Lung (tissue), 11 donors: ENCODE measurements at regions not wholly inside any gene's neighbourhood (a gene's known extent, or its start where the extent isn't known, plus 50 kb on each side); places are given as distances from the start of the nearest gene placed in this dataset.

Experiments used
- ATAC-seq: fragments of 200-7000 bp; cut with Tn5 transposase; one replicate; pipeline ENCODE4 v1.9.1; 2020; ENCODE audit warnings: moderate number of reproducible peaks; ENCODE audit not compliant: insufficient read depth, low FRiP score
- DNase-seq, 3 donors: peaks; one replicate each; pipeline ENCODE4 v3.0.0-alpha.2; 2013 to 2017
- H3K27ac ChIP-seq, 2 donors: one replicate each; pipeline ENCODE4 v1.5.1; 2013; ENCODE audit warnings: mild to moderate bottlenecking in 2 of 2, moderate library complexity in 2 of 2, control low read depth in 1 of 2, inconsistent platforms in 1 of 2, low read depth in 1 of 2, low read length in 1 of 2
- H3K27me3 ChIP-seq, 3 donors: one replicate each; pipeline ENCODE4 v1.5.1; 2013; ENCODE audit warnings: low read length in 2 of 3; ENCODE audit not compliant: control insufficient read depth in 3 of 3, insufficient read depth in 3 of 3
- H3K36me3 ChIP-seq, 4 donors: one replicate each; pipeline ENCODE4 v1.5.1; 2013; ENCODE audit warnings: low read length in 4 of 4, mild to moderate bottlenecking in 1 of 4, moderate library complexity in 1 of 4; ENCODE audit not compliant: control insufficient read depth in 4 of 4, insufficient read depth in 4 of 4
- H3K4me1 ChIP-seq, 5 donors: one replicate each; pipeline ENCODE4 v1.5.1; 2013; ENCODE audit warnings: low read length in 5 of 5, mild to moderate bottlenecking in 2 of 5, moderate library complexity in 1 of 5; ENCODE audit not compliant: control insufficient read depth in 5 of 5, insufficient read depth in 5 of 5
- H3K4me3 ChIP-seq: one replicate; pipeline ENCODE4 v1.5.1; 2013; ENCODE audit warnings: mild to moderate bottlenecking, control low read depth, moderate library complexity
- H3K9ac ChIP-seq, 2 donors: one replicate each; pipeline ENCODE4 v1.5.1; 2013; ENCODE audit warnings: low read length in 2 of 2, control low read depth in 1 of 2; ENCODE audit not compliant: insufficient read depth in 1 of 2
- H3K9me3 ChIP-seq, 4 donors: one replicate each; pipeline ENCODE4 v1.5.1; 2013; ENCODE audit warnings: low read length in 3 of 4, mild to moderate bottlenecking in 1 of 4, moderate library complexity in 1 of 4; ENCODE audit not compliant: control insufficient read depth in 4 of 4, insufficient read depth in 3 of 4
- CTCF ChIP-seq: IDR thresholded peaks from 2 replicates; pipeline ENCODE4 v1.5.1; 2012; ENCODE audit warnings: mild to moderate bottlenecking; ENCODE audit errors: control extremely low read depth, extremely low read depth
- WGBS, 2 donors: extraction: QIAGEN DNeasy Blood & Tissue Kit; methylation state at CpG; one replicate each; pipeline ENCODE4 v1.1.7; 2013; 5-methylcytosine and 5-hydroxymethylcytosine counted together
- donor health status: control.
- donor health status: control.
- donor health status: Bipolar disorder and iron deficiency.
- donor health status: healthy.
- donor health status: DM: yes; HTN: yes; CAD: no.

DNA sequence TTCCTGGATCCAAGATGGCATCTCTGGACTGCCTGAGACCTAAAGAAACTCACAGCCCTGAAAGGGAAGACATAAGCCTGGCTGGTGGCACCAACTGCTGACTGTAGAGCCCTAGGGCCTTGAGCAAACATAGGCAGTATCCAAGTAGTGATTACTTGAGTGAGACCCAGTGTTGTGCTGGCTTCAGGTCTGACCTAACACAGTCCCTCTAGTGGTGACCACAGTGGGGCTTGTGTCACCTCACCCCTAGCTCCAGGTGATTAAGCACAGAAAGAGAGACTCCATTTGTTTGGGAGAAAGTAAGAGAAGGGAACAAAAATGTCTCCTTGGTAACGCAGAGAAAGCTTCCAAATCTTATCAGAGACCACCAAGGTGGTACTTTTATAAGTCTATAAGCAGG lies 496.3 kb upstream of the HTR2C start:
- H3K27me3 ChIP-seq: peaks cover 0 to 7% (median 0%) of the 10 kb centered on the region in 3 donors
- no peak for DNase-seq
- no peaks in the 10 kb centered on the region for H3K9me3 ChIP-seq
- ATAC-seq: no peak
- H3K4me1 ChIP-seq: no peaks in the 10 kb centered on the region
- no peak overlapping the region for H3K27ac ChIP-seq
- TF ChIP-seq CTCF: no peak
- no peak overlapping the region for H3K4me3 ChIP-seq
- WGBS, 2 donors: 77 to 82% methylated on average over 1 of the region's 1 CpG
- no peaks in the 10 kb centered on the region for H3K36me3 ChIP-seq
- H3K9ac ChIP-seq: no peak overlapping the region

- no peak overlapping the region for H3K4me3 ChIP-seq
- 64 to 74% methylated on average over 3 of the region's 3 CpGs for WGBS, 2 donors
- no peak overlapping the region for H3K9ac ChIP-seq
- no peaks in the 10 kb centered on the region for H3K4me1 ChIP-seq
- no peak overlapping the region for H3K27ac ChIP-seq
- ATAC-seq: no peak
- H3K9me3 ChIP-seq: no peaks in the 10 kb centered on the region
- DNase-seq: no peak
- H3K27me3 ChIP-seq: peaks cover 0 to 15% (median 4%) of the 10 kb centered on the region in 3 donors
- H3K36me3 ChIP-seq: no peaks in the 10 kb centered on the region
- no peak for TF ChIP-seq CTCF
Observed at GRCh38 chrX:114077773-114078172, 506.1 kb upstream of the HTR2C start.

DNA sequence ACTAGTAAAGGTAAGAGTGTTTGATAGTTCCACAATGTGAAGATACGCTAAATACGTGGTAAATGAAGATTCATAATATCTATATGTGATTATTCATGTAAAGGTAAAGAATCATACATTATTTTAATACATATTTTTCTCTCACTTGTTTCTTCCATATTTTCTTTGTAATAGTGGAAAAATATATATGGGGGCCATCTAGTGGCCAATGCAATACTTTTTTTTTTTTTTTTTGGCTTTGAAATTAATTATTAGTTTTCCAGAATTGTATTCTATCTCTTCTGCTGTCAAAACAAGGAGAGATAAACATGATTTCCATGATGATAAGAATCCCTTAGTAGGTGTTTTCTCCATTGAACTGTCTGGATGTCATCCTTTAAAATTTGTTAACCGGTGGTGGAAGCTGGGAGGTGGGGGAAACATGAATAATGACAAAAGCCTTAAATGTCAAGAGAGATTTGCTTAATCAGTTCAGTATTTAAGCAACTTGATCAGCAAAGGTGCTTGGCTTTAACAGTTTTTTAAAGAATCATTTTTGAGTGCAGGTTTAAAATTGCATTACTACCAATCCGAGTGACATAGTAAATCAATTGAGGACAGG lies 508.7 kb upstream of the HTR2C start:
- Histone ChIP-seq H3K4me1 (no peaks in the 10 kb centered on the region), H3K9ac (no peak overlapping the region), H3K4me3 (no peak overlapping the region), H3K27me3 (peaks cover 0 to 23% (median 4%) of the 10 kb centered on the region in 3 donors), H3K9me3 (peaks cover 0 to 4% (median 0%) of the 10 kb centered on the region in 4 donors), H3K27ac (no peak overlapping the region), H3K36me3 (no peaks in the 10 kb centered on the region)
- 50 to 75% methylated on average over 4 of the region's 4 CpGs for WGBS, 2 donors
- ATAC-seq (no peak), DNase-seq (peak in 2 of 3 donors; percentile 1 to 2)
- no peak for TF ChIP-seq CTCF

DNA sequence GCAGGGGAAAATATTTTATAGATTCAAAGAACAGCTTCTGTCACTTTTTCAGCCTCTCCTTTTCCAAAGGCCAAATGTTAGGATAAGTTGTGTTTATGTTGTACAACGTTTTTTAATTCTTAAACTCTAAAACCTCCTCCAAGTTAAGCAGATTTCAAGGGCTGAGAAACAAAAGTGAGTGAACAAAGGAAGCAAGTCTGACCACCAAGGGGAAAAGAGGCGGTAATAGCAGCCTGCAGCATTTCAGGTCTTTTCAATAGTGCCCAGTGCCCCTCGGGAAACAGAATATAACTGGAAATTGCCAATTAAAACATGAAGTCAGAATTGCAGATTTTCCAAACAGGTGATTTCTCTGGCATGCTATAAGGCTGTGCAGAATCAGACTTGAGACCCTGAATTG lies 510.0 kb upstream of the HTR2C start:
- Histone ChIP-seq H3K4me1 (no peaks in the 10 kb centered on the region), H3K36me3 (no peaks in the 10 kb centered on the region), H3K27ac (no peak overlapping the region), H3K4me3 (no peak overlapping the region), H3K9ac (no peak overlapping the region), H3K9me3 (peaks cover 0 to 4% (median 0%) of the 10 kb centered on the region in 4 donors), H3K27me3 (peaks cover 0 to 21% (median 4%) of the 10 kb centered on the region in 3 donors)
- ATAC-seq (no peak), DNase-seq (no peak)
- 33 to 36% methylated on average over 3 of the region's 3 CpGs for WGBS, 2 donors
- TF ChIP-seq CTCF: no peak
